Activated CD4-positive, alpha-beta T cell treated with anti-CD3 and anti-CD28 coated beads, Interleukin-2, Interleukin-6, amounts not matched to agents 100 ng/mL and 50 ng/mL, durations not matched to agents 16 hours and 8 hours (primary cell): ENCODE measurements at regions not wholly inside any gene's neighbourhood (a gene's known extent, or its start where the extent isn't known, plus 50 kb on each side); places are given as distances from the start of the nearest gene placed in this dataset.

Source experiments
- DNase-seq: peaks from one replicate; pipeline ENCODE4 v3.0.0-alpha.2; 2020

GRCh38 chr10:3290550-3290949 is 118.0 kb upstream of the PITRM1 start:
- no peak for DNase-seq

DNA sequence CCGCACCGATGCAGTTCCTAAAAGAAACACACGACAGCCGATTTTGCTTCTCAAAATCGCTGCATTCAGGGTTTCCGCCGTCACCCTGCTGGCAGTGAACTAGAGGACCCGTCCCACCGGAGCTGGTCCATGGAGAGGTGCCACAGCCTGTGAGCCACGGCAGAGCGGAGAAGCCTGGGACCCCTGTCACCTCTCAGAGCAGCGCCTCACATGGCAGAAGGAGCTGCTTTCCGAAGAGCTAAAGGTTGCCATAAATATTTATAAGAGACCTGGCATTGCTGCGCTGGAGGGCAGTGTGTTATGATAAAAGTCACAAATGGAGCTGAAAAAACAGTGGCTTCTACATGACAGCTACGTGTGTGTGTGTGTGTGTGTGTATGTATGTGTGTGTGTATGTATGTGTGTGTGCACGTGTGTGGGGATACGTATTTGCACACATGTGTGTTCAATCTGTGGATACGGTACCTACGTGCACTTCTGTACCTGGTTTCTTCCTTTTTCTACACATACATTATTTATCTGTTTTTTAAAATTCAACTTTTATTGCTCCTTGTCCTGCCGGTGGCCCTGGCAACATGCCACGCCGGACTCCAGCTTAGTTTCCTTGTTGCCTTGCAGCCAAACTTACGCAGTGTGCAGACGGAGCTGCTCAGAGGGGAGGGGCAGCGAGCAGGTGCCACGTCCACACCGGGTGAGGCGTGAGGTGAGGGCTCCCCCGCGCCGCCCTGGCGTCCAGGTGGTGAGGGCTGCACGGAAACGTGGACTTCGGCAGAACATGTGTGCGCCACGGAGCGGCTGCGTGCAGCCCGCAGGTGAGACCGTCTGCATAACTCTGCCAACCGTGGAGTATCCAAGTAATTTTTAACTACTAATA is 115.2 kb upstream of the PITRM1 start:
- DNase-seq = no peak

- DNase-seq = no peak
Observed at GRCh38 chr10:3282674-3283017, 110.1 kb upstream of the PITRM1 start.

- no peak for DNase-seq
Observed at GRCh38 chr10:3281941-3282673, 109.5 kb upstream of the PITRM1 start.

GRCh38 chr10:3278771-3279170 is 106.2 kb upstream of the PITRM1 start:
- DNase-seq = no peak

- no peak for DNase-seq
Observed at GRCh38 chr10:3277566-3277965, 105.0 kb upstream of the PITRM1 start.

DNA sequence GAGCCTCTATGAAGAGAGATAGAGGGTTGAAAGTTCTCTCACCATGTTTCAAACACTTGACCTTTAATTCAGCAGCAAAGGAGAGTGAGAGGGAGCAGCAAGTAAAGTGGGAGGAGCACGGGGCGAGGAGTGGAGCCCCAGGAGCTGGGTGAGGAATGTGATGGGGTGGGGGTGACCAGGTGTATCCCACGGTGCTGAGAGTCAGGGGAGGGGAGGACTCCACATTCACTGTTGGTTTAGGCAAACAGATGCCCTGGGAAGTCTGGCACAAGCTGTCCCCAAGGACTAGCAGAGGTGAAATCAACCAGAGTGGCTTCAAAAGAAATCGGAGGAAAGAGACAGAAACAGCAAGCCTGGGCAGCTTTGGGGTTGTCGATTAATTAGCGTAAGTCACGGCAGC is 101.8 kb upstream of the PITRM1 start:
- DNase-seq = no peak

- DNase-seq = no peak
Observed at GRCh38 chr10:3273966-3274365, 101.4 kb upstream of the PITRM1 start.

- no peak for DNase-seq
Observed at GRCh38 chr10:3272300-3272699, 99.7 kb upstream of the PITRM1 start.

DNA sequence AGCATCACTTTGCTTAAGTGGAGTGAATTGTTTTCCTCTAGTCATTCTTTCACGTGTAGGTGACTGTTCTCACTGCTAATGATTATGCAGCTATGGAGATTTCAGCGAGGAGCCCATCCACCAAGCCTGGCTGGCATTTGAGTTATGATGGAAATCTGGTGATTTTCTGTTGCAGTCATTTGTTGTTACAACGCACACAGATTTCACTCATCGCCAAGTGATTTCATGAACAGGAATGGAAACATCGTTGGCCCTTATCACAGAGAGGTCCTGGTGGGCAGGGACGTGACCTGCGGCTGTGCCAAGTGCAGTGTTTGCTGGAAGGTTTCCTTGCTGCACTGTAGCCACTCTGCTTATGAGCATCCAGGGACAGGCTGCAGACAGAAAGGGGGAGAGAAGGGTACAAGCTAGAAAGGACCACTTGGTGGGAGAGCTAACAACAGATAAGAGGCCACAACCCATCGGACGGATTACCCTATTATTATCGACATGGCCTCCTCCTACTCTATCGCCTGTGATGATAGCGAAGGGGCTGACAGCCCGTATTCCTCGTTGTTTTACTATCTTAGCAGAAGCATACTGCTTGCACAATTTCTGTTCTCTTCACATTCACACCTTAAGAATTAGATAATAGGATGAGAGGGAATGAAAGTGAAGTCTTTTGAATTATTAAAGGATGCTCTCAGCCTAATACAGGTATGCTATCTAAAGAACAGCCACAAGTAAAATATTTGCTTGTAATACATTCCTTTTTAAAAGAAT is 99.0 kb upstream of the PITRM1 start:
- no peak for DNase-seq

DNA sequence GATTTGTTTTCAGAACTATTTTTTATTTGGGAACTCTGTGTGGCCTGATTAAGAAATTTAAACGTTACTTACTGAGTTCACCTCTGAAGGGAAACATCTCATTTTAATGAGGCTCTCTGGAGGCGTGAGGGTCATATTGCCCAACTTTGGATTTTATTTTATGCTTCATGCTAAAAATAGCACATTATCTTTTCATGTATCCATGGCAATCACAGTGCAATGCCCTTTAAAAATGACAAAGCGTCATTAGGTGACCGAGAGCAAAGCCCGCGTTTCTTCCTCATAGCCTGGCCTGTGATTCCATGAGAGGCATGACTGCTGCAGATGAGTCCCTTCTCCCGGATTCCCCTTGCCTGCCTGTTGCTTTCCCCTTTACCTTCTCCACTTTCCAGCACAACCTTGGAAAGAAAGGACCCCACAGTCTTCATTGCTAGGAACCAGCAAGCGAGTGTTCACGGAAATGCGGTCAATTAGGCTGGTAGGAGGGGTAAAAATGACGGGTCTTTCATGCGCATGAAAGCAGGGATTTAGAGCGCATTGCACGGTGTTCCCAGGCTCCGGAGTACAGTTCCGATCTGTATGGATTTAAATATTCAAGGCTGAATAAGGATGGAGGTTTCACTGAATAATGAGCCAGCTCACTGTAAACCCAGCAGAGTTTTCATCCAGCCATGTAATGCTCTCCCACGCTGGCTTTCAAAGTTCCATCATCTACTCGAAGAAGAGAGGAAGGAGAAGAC is 98.2 kb upstream of the PITRM1 start:
- no peak for DNase-seq

GRCh38 chr10:3268025-3268424 is 95.4 kb upstream of the PITRM1 start:
- no peak for DNase-seq

DNA sequence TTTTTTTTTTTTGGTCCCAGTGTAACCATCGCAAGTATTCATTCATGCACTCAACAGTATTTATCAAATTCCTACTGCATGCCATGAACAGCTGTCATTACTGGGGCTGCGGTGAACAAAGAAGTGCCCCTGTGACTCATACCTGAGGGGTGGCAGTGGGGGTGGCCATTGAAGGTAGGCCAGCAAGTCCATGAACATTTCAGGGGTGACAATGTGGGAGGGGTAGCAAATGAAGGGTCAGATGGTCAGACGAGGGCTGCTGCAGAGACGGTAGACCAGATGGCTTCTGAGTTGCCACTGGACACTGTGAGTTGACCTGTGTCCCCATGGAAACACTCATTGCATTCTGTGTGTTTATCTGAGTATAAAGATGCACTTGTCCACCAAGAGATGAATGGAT is 92.5 kb upstream of the PITRM1 start:
- DNase-seq = no peak

GRCh38 chr10:3264161-3264761 is 91.7 kb upstream of the PITRM1 start:
- no peak for DNase-seq

- DNase-seq = no peak
Observed at GRCh38 chr10:3263747-3264146, 91.2 kb upstream of the PITRM1 start.

DNA sequence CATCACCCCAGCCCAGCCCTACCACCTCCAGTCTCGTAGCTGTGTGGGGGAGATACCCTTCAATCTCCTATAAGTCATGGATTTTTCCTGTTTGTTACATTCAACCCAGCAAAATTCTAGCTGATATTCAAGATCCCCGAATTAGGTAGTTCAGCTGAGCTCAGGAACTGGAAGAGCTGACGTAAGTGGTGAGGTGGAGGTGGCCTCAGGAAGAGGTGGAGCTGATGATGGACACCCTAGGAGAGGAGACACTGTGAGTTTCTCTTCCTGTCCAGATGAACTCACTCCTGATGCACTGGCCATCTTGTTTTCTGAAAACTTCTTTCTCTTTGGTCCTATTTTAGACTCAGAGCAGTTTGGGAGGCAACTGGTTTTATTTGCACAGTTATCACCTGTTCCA is 90.5 kb upstream of the PITRM1 start:
- no peak for DNase-seq

GRCh38 chr10:3261921-3262320 is 89.3 kb upstream of the PITRM1 start:
- no peak for DNase-seq

DNA sequence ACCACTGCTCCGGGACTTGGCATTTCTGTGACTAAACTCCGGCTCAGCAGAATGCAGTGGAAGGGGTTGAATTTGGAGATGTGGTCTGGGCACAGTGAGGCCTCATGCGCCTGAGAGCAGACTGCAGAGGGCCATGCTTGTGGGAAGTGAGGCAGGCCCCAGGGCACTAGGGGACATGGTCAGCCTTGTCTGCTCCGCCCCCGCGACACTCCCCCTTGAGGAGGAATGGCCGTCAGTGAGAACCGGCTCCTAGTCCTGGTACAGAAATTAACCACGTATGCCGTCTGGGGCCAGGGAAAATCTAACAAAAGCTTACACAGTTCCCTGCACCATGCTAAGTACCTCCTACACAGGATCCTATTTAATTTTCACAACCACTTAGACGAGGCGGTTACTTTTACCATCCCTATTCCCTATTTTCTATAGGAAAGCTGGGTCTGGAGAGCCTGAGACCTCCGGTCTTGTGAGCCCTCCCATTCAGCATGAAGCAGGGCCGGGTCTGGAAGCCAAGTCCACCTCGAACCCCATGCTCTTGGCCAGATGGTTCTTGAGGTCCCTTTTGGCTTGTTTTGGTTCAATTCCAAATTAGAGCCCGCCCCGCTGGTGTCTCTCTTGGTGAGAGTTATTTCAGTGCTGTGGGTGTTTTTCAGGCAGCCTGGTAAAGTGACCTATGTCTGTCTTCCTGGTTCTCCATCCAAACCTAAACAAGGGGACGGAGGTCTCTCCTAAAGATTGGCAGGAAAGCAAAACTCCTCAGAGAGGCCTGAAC is 87.7 kb upstream of the PITRM1 start:
- DNase-seq = no peak

DNA sequence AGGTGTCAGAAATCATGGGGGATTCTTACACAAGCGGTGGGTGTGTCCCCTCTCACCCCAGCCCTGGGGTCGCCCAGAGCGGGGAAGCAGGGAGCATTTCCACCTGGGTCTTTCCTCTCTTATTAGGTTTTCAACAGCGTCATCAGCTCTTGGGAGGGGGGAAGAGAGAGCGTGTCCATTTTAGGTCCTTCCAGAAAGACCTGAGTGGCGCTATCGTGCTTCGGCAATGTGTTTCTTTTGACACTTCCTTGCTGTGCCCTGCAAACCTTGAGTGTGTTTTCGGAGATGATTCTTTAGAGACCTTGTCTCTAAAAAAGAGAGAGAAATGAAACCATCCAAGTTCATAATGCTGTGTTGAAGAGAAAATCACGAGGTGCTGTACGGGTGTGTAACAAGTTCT is 86.9 kb upstream of the PITRM1 start:
- no peak for DNase-seq

GRCh38 chr10:3258394-3258793 is 85.8 kb upstream of the PITRM1 start:
- no peak for DNase-seq

GRCh38 chr10:3255616-3256015 is 83.0 kb upstream of the PITRM1 start:
- no peak for DNase-seq

GRCh38 chr10:3255075-3255474 is 82.5 kb upstream of the PITRM1 start:
- DNase-seq = no peak
